A673 (cell line): ENCODE measurements at regions not wholly inside any gene's neighbourhood (a gene's known extent, or its start where the extent isn't known, plus 50 kb on each side); places are given as distances from the start of the nearest gene placed in this dataset.

Source experiments
- EZH2 ChIP-seq: fragments of 200-600 bp; sonication (generic); IDR thresholded peaks from 2 replicates; pipeline ENCODE4 v1.6.1; 2017; ENCODE audit warnings: borderline replicate concordance, low read depth, mild to moderate bottlenecking, mixed read lengths, antibody characterized with exemption, low read length; ENCODE audit not compliant: poor library complexity, severe bottlenecking
- TF ChIP-seq, protein P1 (sequence below): fragments of 300-800, 200-600 bp; sonication (generic); conservative IDR thresholded peaks from 2 replicates; pipeline ENCODE4 v1.5.1; 2017; ENCODE audit warnings: low read depth, mild to moderate bottlenecking, antibody characterized with exemption, low read length, moderate library complexity, mixed read lengths

GRCh38 chr6:122102026-122102425 is 297.4 kb upstream of the HSF2 start:
- TF ChIP-seq, protein P1, sequence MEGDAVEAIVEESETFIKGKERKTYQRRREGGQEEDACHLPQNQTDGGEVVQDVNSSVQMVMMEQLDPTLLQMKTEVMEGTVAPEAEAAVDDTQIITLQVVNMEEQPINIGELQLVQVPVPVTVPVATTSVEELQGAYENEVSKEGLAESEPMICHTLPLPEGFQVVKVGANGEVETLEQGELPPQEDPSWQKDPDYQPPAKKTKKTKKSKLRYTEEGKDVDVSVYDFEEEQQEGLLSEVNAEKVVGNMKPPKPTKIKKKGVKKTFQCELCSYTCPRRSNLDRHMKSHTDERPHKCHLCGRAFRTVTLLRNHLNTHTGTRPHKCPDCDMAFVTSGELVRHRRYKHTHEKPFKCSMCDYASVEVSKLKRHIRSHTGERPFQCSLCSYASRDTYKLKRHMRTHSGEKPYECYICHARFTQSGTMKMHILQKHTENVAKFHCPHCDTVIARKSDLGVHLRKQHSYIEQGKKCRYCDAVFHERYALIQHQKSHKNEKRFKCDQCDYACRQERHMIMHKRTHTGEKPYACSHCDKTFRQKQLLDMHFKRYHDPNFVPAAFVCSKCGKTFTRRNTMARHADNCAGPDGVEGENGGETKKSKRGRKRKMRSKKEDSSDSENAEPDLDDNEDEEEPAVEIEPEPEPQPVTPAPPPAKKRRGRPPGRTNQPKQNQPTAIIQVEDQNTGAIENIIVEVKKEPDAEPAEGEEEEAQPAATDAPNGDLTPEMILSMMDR, result no peak
- TF ChIP-seq EZH2, result no peak
